SIG-M5 treated with dmso at 0.1 percent for 504 hours (cell line): ENCODE measurements at regions not wholly inside any gene's neighbourhood (a gene's known extent, or its start where the extent isn't known, plus 50 kb on each side); places are given as distances from the start of the nearest gene placed in this dataset.

Source experiments
- DNase-seq: peaks from one replicate; lab custom pipeline; 2025; ENCODE audit not compliant: unreplicated experiment; lab: John Stamatoyannopoulos, UW

- DNase-seq: no peak
Observed at GRCh38 chr11:22497474-22497873, 128.1 kb downstream of the FANCF start.

DNA sequence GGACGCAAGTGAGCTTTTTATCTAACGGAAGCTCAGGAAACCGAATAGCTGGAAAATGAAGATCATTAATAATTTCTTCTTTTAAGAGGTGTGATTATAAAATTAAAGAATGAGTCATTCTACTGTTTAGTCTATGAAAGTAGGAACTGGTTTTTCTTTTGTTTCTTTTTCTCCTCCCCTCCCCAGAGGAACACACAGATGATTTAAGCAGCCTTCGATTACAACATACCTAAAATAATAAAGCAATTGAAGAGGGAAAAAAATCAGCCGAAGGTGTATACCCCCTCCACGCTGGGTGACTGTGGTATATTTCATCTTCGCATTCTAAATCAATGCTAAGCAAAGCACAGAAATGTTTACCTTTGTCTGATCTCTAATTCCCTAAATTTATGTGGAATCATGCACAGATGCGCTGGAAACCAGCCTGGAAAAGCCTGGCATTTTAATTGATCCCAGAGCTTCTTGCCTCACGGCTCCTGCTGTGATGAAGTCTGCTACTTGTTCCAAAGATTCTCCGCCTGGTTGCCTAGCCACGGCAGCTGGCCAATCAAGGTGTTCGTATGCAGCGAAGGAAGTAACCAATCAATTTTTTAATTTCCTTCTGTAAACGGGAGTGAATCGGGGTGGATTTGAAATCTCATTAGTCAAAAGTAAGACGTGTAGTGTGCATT is 133.9 kb downstream of the FANCF start:
- DNase-seq: no peak

DNA sequence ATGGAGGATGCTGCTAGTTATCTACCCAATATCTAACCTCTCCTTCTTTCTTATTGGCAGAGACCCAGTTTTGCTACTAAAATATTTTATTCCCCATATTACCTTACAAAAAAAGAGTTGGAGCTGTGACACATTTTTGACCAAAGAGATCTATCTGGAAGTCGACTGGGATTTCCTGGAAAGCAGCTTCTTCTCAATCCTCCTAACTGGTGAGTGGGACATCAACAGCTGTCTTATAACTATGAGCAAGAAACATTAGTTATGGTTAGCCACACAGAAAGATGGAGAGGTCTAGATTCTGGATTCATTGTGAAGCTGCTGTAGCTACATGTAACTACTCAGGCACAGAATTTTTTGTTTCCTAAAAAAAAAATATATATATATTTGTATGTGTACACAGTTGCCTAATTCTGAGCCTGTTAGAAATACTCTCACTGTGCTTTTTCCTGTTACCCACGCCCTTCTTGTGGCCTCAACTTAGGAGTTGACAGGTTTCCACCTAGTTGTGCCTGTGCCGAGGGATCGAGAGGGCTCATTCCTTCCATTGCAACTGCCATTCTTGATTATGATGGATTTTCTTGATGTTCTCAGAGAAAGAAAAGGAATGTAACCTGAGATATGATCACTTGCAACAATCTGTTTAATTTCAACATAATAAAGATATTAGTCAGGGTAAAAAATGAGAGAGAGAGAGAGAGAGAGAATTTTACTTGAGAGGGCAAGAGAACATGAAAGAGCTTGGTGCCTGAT is 142.0 kb downstream of the SLC17A6 start:
- DNase-seq: no peak

GRCh38 chr11:22479208-22479607 is 141.0 kb downstream of the SLC17A6 start:
- DNase-seq: no peak

GRCh38 chr11:22478169-22478568 is 140.0 kb downstream of the SLC17A6 start:
- no peak for DNase-seq

GRCh38 chr11:22477312-22477711 is 139.1 kb downstream of the SLC17A6 start:
- DNase-seq: no peak

- no peak for DNase-seq
Observed at GRCh38 chr11:22476589-22476988, 138.4 kb downstream of the SLC17A6 start.

DNA sequence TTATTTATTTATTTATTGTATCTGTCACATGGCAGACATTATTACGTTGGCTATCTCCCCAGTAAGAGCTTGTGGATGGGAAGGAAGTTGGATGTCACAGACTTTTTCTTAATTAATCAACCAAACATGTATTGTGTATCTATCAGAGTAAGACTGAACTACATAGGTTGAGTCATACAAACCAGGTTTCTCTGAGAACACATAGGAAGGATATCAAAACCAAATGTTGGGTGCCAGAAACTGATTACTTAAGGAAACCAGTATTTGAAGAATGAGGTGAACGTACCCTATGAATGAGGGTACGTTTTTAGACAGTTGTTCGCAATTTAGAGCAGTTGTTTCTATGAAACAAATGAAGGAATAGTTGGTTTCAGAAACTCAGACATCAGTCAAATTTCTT is 136.4 kb downstream of the SLC17A6 start:
- no peak for DNase-seq

GRCh38 chr11:22473586-22473985 is 135.4 kb downstream of the SLC17A6 start:
- no peak for DNase-seq

GRCh38 chr11:22472306-22472705 is 134.1 kb downstream of the SLC17A6 start:
- peak; percentile 0 for DNase-seq

GRCh38 chr11:22471385-22471784 is 133.2 kb downstream of the SLC17A6 start:
- DNase-seq: no peak

- DNase-seq: no peak
Observed at GRCh38 chr11:22467741-22468140, 129.6 kb downstream of the SLC17A6 start.

DNA sequence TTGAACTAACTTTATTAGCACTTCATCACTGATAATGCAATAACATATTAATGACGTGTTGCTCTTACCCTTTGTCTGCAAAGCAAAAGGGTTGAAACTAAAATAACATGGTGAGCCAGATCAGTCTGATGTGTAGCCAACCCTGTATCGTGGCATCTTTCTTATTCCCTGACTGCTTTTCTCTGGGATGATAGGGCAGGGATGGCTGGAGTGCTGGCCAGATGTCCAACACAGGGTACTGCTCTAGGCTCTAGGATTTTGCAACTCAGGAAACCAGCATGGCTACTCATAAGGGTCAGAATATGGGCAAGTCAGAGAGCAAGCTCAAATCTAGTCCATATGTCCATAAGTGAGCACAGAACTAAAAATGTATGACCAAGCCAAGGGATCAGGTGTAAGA is 129.1 kb downstream of the SLC17A6 start:
- DNase-seq: no peak

DNA sequence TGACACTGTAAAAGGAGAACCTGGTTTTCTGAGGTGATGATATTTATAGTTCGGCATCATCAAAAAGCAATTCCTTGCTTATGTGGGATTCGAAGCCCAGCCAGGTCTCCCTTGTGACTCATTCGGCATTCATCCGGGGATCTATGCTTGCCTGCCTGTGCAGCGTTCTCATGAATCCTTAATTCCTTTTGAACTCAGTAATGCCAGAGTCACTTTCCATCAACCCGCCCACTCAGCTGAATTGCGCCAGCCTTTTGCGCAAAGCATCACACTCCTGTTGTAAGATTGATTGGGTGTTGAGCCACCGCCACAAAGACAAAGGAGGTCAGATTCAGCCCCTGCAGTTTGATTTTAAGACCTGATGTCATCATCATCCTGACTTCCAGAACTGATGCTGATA is 128.6 kb downstream of the SLC17A6 start:
- DNase-seq: no peak

DNA sequence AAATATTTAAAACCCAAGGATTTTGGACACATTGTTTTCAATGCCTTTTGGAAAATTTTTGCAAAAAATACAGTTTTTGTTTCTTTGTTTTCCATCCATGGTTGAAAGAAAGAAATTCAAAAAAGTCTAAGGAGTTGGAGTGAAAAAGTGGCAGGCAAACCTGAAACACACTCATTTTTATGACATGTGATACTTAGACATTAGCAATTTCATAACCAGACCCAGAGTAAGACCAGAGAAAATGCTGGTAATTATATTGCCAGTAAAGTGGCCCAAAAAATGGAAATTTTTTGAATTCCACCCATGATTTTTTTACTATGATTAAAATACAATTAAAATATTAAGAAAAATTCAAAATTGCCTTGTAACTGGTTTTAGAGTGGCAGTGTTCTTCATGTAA is 128.2 kb downstream of the SLC17A6 start:
- no peak for DNase-seq

DNA sequence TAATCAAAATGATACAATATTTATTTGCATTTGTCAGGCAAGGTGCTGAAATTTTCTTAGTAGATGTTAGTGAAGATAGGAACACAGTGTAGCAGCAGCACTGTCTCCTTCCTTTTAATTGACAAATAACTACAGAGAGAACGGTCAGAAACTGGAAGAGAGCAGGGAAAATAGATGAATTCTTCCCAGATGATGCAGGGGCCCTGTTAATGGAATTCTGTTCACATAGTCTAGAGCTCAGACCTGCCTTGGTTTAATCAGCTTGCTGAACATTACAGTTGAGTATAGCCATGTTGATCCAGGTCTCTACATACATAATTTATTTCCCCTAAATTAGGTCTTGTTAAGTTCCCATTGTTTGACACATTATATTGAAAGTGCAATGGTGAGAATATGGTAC is 127.4 kb downstream of the SLC17A6 start:
- DNase-seq: no peak

- no peak for DNase-seq
Observed at GRCh38 chr11:22461626-22462025, 123.4 kb downstream of the SLC17A6 start.

DNA sequence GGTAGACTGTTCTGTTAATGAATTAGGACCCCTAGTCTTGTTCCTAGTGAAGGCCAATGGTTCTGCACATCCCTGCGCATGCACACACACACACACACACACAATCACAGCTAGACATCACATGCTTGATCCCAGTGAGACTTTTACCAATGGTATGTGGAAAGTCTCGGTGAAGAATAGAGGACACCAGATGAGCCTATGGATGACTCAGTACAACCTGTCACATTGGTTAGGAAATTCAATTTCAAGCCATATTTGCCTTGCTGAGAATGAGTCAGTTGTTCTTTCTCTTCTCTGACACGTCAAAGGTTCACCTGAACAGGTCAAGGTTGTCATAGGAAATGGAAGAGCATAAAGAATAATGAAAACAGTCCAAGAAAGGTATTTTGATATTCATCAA is 122.0 kb downstream of the SLC17A6 start:
- no peak for DNase-seq

DNA sequence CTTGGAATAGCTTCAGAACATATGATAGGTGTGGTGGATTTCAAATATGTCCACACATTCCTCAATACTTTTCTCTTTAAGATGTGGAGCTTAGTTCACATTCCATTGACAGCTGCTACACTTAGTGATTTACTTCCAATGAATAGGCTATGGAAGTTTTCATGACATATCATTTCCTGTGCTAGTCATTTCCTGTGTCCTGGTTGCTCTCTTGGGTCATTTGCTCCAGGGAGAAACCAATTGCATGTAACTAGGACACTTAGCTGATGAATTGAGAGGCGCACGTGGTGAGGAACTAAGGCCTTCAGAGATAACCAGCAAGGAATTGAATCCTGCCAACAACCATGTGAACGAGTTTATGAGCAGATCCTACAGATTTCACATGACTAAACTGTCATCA is 120.9 kb downstream of the SLC17A6 start:
- DNase-seq: no peak

- no peak for DNase-seq
Observed at GRCh38 chr11:22458161-22458560, 120.0 kb downstream of the SLC17A6 start.

GRCh38 chr11:22456993-22457762 is 119.0 kb downstream of the SLC17A6 start:
- DNase-seq: peak; percentile 1
